ENCODE measurements at regions not wholly inside any gene's neighbourhood (a gene's known extent, or its start where the extent isn't known, plus 50 kb on each side); places are given as distances from the start of the nearest gene placed in this dataset.
"Not testable (repeated sequence)": the region's sequence is repeated elsewhere in the genome, so short reads cannot be mapped to it uniquely, and the experiment has no call there.

- no peak for DNase-seq (ENCODE audit: low read depth in 2 of 3, low spot score in 2 of 3)
These were observed 64.7 kb downstream of the KLF15 start for GRCh38 chr3:126292318-126293070.

- no peak for DNase-seq (ENCODE audit: low read depth in 2 of 3, low spot score in 2 of 3)
These were observed 65.7 kb downstream of the KLF15 start for GRCh38 chr3:126291537-126291936.

- DNase-seq (ENCODE audit: low read depth in 2 of 3, low spot score in 2 of 3) = no peak
These were observed 66.1 kb downstream of the KLF15 start for GRCh38 chr3:126291061-126291460.

- no peak for DNase-seq (ENCODE audit: low read depth in 2 of 3, low spot score in 2 of 3)
These were observed 66.9 kb downstream of the KLF15 start for GRCh38 chr3:126290325-126290724.

GRCh38 chr3:126289096-126289495 lies 68.1 kb downstream of the KLF15 start:
- DNase-seq (ENCODE audit: low read depth in 2 of 3, low spot score in 2 of 3) = no peak

- DNase-seq (ENCODE audit: low read depth in 2 of 3, low spot score in 2 of 3) = no peak
These were observed 68.9 kb downstream of the KLF15 start for GRCh38 chr3:126288314-126288713.

GRCh38 chr3:126287536-126288241 lies 69.5 kb downstream of the KLF15 start:
- peak in 1 of 3 donors; percentile 21 for DNase-seq (ENCODE audit: low read depth in 2 of 3, low spot score in 2 of 3)

- DNase-seq (ENCODE audit: low read depth in 2 of 3, low spot score in 2 of 3) = no peak
These were observed 70.1 kb downstream of the KLF15 start for GRCh38 chr3:126287171-126287535.

- DNase-seq (ENCODE audit: low read depth in 2 of 3, low spot score in 2 of 3) = no peak
These were observed 71.8 kb downstream of the KLF15 start for GRCh38 chr3:126285369-126285768.

GRCh38 chr3:126284258-126284904 lies 72.8 kb downstream of the KLF15 start:
- no peak for DNase-seq (ENCODE audit: low read depth in 2 of 3, low spot score in 2 of 3)

- DNase-seq (ENCODE audit: low read depth in 2 of 3, low spot score in 2 of 3) = not testable (repeated sequence)
These were observed 73.6 kb downstream of the KLF15 start for GRCh38 chr3:126283651-126284050.

GRCh38 chr3:126279853-126280252 lies 77.4 kb downstream of the KLF15 start:
- DNase-seq (ENCODE audit: low read depth in 2 of 3, low spot score in 2 of 3) = no peak

- DNase-seq (ENCODE audit: low read depth in 2 of 3, low spot score in 2 of 3) = no peak
These were observed 79.4 kb downstream of the KLF15 start for GRCh38 chr3:126277629-126278378.

GRCh38 chr3:126275620-126275904 lies 81.6 kb downstream of the KLF15 start:
- DNase-seq (ENCODE audit: low read depth in 2 of 3, low spot score in 2 of 3) = no peak

- DNase-seq (ENCODE audit: low read depth in 2 of 3, low spot score in 2 of 3) = no peak
These were observed 82.2 kb downstream of the KLF15 start for GRCh38 chr3:126274735-126275619.

GRCh38 chr3:126270145-126270811 lies 86.9 kb downstream of the KLF15 start:
- no peak for DNase-seq (ENCODE audit: low read depth in 2 of 3, low spot score in 2 of 3)

GRCh38 chr3:126269354-126269753 lies 87.9 kb downstream of the KLF15 start:
- no peak for DNase-seq (ENCODE audit: low read depth in 2 of 3, low spot score in 2 of 3)

- no peak for DNase-seq (ENCODE audit: low read depth in 2 of 3, low spot score in 2 of 3)
These were observed 88.3 kb downstream of the KLF15 start for GRCh38 chr3:126268866-126269265.

GRCh38 chr3:126267976-126268615 lies 87.7 kb upstream of the ALDH1L1 start:
- no peak for DNase-seq (ENCODE audit: low read depth in 2 of 3, low spot score in 2 of 3)
